ENCODE measurements at regions not wholly inside any gene's neighbourhood (a gene's known extent, or its start where the extent isn't known, plus 50 kb on each side); places are given as distances from the start of the nearest gene placed in this dataset.

DNA sequence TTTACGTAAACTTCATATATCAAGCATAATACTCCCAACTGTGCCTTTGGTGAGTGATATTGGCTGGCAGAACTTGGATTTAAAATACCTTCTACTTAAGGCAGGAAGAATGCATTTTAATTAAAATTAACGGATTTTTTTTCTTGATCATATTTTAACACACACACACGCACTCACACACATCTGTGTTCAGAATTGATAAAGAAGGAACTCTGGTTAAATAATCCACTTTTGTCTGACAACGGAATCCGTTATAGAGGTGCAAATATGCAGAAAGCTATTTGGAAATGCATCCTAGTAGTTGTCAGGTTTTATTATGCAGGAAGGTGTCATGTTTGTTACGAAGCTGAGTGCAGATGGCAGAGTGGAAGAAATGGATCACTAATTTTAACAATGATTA is 105.5 kb upstream of the ZNF536 start:
- no peak for TF ChIP-seq GATA2 (IDR thresholded peaks at IDR 0.05; ENCODE audit: low read depth, low read length)
- no peak for TF ChIP-seq GATA3 (IDR thresholded peaks at IDR 0.05; ENCODE audit: low read depth, low read length)

Data from SH-SY5Y (cell line).